Putamen (tissue), 1 donor: ENCODE measurements at regions not wholly inside any gene's neighbourhood (a gene's known extent, or its start where the extent isn't known, plus 50 kb on each side); places are given as distances from the start of the nearest gene placed in this dataset.

Experiments used
- DNase-seq: peaks from one replicate; pipeline ENCODE4 v3.0.0-alpha.2; 2016; ENCODE audit warnings: low spot score

DNA sequence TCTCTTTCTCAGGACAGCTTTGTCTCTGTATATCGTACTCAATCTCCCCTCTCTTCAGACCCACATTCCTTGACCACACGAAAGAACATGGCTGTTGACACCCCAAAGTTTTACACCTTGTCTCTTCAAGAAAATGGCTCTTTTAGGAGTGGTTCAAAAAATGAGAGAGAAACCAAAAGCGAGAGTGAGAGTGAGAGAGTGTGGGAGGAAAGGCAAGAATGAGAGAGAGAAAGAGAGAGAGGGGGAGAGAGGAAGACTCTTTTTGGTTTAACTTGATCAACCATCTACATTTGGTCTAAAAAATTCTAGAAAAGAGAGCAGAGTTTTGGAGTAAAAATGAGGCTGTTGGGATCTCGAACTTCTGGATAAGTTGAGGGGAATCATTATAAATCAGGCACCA is 581.8 kb upstream of the WWC1 start:
- DNase-seq: no peak

DNA sequence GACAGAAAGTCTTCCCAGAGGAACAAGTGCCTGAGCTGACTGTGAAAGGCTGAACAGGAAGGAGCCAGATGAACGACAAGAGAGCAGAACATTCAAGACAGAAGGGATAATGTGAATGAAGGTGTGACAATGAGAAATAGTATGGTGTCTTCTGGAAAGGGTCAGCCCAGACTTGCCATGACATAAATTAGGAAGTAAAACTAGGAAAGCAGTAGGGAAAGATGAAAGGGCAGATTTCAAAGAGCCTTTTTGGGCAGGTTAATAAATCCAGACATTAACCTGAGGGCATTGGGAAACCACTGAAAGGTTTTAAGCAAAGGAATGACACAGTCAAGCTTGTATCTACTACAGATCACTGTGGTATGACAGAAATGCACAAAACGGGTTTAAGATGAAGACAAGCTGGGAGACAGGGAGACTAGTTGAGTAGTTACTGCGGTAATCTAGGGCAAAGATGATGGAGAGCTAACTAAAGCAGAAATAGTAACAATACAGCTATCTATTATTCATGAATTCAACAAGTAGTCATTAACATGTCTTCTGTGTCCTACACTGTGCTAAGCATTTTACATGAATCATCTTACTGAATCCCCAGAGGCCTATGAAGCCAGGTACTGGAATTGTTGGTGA is 580.9 kb upstream of the WWC1 start:
- peak; percentile 20 for DNase-seq

DNA sequence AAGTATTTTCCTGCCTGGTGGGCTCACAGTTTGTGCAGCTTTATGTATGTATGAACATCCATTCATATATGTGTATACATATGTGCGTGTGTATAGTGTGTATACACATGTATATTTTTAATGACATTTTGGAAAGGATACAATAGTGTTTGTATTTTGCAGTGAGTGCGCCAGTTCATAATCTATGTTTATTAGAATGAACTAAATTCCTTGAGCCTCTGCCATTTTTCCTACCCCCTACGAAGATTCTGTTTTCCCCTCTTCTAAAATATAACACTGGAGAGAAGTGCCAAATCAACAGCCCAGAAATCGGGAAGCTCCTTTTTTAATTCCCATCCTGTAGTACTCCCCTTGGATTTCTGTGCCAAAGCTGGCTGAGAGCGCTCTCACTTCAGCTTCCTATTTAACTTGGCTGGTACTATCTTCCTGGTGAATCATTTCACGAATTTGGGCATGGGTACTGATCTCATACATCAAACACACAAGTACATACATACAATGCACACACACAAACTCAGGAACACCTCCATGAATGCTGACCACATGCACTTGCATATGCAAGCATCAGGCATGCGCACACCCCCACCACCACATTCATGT is 578.4 kb upstream of the WWC1 start:
- no peak for DNase-seq

DNA sequence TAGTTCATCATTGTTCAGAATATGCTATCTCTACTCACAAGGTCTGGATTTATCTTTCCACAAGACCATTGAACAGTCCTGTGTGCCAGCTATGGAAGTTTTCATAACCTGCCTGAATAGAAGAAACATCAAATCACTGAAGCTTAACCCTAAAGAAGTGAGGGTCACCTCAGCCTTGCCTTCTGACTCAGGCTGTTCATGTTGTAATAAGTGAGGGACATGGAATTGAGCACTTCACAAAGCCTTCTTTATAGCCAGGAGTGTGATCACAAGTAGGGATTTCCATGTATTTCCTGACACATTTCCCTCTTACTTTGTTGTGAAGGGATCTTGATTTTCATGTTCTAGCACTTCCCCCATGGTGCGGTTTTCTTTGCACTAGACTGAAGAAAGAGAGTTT is 577.5 kb upstream of the WWC1 start:
- DNase-seq: no peak

DNA sequence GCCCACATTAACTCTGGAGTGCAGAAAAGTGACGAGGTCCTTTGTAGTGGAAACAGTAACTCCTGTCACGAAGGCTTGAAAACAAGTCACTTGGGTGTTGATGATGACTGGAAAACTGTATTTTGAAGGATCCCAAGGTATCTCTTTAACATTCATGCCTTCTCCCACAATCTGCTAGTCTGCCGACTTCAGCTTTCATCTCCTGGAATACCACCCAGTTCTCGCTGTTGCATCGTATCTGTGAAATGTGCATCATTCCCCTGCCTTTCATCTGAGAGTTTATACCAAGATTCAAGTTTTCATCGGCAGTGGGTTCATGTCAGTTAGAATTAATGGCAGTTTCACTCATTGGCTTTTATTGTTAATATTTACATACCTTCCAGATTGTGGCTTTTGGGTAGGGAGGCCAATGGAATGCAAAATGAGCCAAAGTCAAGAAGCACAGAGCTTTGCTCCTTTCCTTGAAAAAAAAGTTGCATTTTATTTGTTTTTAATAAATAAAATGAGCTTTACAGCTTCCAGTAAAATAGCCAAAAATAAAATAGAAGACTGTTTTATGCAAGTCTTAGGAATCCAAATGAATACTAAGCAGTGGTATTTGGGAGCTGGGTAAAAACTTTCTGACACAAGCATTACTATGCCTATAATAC is 575.2 kb upstream of the WWC1 start:
- no peak for DNase-seq

DNA sequence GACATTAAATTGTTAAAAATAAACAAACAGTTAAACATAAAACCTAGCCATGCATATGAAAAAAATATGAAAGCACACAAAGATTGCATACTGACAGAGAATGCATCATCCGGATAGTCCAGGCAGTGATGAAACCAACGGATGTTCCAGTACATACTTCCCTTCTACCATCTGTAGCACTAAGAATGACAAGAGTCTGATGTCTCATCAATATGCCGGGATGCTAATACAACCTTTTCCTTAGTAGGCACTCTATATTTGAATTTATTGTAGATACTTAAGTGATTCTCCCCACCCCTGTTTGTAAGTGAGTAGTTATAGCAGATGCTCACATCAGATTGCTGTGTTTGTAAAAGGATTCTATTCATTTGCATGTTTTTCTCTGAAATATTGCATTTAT is 571.2 kb upstream of the WWC1 start:
- no peak for DNase-seq

DNA sequence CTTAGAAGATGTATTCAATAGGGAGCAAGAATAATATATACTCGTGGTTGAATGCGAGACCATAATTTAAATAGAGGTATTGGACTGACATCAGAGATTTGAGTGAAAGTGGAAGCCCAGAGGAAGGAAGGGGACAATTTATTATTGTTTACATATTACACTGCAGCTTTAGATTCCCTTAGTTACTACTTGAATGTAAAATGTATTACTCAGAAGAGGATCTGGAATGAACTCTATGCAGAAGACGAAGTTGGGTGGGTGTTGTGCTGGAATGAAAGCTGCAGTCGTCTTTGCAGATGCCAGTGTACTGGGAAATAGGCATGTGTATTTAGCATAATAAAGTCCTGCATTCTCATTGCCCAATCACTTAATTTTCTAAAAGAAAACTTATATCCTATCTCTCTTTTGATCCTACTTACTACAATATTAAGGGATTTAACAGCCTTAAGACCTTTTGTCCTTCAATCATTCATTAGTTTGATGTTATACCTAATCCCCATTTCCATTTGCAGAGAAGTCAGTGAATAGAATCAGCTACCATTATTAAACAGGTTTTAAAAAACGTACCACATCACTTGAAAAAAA is 570.7 kb upstream of the WWC1 start:
- DNase-seq: no peak

DNA sequence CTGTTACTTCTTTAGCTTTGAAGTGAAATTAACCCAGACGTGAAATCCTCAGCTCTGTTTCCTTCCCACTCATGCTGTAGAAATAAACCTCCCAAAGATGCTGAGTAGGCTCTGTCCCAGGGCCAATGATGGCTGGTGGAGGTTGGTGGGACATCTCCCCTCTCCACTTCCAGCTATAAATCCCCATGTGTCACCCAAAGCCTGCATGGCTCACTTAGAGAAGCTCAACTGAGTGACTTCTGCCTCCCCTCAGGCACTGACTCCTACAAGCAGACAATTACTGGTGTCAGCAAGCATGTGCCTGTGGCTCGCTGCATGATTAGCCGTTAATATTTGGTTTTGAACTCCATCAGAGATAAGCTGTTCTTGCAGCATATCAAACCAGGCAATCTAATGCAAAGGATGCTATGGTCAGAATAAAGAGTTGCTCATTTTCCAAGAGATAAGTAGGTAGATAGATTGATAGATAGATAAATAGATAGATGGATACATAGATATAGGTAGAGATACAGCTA is 569.5 kb upstream of the WWC1 start:
- DNase-seq: no peak

DNA sequence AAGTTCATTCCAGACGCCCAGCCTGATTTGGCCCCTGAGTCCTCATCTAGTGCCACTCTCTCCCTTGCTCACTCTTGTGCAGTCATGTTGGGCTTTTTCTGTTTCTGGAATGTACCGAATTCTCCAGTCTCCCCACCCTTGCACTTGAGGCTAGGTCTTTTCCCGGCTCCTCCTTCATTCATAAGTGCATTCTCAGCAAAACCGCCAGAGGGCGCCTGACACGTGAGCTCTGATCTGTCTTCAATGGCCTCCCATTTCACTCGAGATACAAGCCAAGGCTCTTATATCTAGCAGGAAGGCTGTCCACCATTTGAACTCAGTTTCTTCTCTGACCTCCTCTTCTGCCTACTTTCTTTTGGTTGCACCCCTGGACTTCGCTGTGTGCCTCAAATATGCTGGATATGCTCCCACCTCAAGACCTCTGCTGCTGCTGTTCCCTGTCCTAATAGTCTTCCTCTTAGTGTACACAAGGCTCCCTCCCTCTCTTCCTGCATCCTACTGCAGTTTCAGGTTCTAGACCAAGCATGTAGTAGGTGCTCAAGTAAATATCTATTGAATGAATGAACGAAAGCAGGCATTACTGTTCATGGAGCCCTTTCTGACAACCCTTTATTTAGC is 568.1 kb upstream of the WWC1 start:
- peak; percentile 67 for DNase-seq

DNA sequence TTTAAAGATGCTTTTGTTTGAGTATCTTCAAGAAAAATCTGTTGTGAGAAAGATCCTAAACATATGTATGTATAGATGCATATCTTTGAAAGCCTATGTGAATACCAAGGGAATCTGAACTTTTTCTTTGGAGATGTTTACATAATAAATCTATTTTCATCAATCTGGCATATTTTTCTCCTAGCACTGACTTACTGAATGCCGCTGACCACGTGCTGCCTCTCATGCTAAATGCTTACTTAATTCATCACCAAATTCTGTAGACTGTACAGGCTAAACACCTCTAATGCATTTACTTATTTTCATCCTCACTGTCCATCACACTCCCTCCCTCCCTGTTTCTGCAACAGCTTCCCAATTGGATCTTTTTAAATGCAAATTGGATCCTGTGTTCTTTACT is 566.2 kb upstream of the WWC1 start:
- no peak for DNase-seq

DNA sequence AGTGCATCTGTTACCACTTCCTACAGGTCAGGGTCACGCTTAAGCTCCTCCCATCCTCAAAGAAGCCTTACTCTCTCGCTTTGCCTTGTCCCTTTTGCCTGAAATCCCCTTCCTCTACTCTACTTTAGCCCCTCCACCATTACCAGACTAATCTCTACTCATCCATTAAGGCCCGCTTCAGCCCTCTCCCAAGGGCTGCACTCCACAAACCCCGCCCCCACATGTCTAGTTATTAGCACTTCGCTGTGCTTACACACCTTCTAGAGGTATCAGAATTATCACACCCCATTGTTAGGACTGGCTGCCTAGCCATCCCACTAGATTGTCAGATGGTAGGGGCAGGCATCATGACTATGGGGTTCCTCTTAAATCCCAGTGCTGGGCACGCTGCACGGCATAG is 565.7 kb upstream of the WWC1 start:
- DNase-seq: no peak

DNA sequence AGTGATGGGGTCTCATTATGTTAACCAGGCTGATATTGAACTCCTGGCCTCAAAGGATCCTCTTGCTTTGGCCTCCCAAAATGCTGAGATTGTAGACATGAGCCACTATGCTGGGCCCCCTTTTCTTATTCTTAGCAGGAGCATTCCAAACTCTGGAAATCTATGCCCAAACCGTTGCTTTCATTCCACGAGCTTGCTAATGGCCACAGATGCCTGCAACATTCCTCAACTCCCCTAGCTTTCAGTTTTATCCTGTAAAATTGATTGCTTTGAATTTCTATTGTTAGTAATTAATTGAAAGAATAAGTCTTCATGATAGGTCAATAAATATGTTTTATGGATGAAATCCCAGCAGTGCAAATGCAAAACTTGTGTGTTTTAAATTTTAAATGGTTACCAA is 564.8 kb upstream of the WWC1 start:
- no peak for DNase-seq

DNA sequence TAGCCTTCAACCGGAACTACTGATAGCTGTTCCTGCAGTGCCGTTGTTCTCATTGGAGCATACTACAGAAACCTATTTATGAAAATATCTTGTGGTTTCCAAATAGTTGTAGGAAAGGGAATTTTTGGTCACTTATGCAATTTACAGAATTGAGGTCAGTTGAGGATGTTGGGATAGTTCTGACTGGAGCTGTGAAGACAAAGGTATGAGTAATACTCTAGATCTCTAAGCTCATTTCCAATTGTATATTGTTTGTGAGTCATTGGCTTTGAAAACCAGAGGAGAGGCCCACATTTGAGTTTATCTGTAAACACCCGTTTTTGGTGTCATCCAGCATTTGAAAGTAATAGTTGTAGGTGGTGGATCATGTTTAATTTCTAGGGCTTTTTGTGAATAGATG is 561.3 kb upstream of the WWC1 start:
- DNase-seq: no peak

DNA sequence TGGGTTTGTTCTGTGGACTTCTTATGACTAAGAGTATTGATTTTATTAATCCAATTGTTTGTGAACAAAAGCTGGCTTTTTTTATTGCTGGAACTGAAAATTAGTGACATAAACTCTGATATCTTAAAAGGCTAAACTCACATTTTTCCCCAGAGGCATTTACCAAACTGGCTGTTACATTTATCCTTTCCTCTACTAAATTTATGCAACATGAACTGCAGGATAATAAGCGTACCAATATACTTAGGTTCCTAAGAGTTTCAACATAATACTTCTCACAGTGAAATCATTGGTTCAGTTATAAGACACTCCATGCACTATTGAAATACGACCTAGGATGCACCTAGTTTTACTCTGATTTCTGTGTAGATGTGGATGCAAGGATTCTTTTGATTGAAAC is 560.8 kb upstream of the WWC1 start:
- DNase-seq: no peak

DNA sequence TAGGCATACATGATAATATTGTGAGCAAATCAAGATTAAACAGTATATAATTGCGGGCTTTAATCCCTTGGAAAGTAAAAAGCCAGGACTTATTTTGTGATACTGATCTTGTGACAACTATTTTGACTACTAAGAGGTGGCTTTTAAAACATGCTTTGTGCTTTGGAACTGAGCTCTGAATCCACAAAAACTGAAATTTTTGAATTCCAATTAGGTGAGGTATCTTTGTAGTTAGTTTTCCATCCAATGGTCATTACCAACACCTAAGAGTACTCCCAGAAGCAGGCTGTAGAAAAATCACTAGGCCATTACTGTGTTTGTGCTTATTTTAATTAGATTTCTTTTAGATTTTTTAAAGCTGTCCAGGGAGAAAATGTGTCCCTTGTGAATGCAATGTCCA is 559.5 kb upstream of the WWC1 start:
- no peak for DNase-seq

DNA sequence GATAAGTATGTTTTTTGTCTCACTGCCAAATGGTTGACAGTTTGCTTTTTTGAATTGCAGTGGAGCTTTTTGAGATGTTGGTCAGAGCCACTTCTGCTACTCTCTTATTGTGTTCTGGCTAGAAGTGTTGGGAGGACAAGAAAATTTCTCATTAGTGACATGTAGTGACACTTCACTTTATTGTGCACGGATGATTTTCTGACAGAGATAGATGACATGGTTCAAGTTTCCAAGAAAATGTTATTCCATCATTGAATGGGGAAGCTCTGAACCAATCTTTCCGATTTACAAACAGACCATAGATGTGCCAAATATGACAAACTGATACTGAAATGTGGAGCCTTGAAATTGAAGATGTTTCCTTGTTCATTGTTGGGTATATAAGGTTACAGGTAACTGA is 558.9 kb upstream of the WWC1 start:
- DNase-seq: no peak

DNA sequence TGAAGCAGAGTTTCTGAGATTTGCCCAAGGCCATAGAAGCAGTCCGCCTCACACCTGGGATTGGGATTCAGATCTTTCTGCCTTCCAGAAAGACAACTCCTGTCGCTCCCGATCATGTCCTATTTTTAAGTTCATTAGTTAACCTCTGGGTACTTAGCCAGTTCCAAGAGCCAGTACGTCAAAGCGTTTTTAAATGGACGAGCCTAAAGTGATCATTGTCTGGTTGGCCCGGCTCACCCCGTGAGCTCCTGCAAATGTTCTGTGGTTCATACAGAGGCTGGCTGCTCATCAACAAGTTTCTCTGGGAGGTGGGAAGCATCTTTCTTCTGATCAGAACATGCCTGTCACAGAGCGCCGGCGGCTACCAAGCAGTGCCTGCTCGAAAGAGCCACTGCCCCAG is 554.5 kb upstream of the WWC1 start:
- no peak for DNase-seq

DNA sequence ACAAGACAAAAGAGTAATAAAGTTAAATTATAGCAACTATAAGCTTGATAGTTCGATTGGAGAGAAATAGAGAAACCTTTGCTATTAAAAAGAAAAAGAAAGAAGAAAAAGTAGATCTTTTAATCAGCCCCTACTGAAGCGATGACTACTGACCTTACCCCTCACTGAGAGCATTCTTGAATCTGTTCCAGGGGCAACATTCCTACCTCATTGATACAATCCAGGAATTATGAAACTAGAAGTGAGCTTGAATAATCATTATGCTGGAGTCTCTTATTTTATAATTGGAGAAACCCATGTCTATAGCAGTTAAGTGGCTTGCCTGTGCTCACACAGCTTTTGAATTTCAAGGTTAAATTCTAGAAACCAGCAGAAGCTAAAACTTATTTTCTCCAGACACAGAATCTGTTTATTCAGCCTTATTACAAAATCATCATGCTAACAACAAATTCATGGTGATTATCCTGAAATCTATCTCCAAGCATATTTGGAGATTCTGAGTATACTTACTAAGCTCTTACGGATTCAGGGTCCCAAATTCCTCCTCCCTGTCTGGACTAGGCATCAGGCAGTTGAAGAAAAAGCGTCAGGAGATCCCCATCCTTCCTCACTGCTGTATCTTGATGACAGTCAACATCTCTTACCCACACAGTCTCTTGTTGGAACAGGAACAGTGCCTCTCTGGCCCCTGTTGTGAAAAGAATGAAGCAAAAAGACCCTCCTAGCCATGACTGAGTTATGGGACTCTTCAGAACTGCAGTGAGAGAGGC is 547.6 kb upstream of the WWC1 start:
- no peak for DNase-seq

DNA sequence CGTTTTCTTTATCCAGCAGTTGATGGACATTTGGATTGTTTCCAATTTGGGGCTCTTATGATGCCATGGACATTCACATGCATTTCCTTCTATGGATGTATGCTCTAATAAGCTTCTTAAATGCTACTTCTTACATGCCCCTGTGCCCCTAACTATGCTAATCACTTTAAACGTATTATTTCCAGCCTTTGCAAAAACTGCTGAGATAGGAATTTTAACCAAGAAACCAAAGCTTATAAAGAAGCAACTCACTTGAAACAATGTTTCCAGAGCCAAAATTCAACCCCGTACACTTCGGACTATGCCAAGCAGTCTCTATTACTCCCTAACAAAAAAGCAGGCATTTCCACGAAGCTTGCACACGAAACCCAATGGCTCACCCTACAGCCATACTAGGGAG is 545.6 kb upstream of the WWC1 start:
- no peak for DNase-seq

DNA sequence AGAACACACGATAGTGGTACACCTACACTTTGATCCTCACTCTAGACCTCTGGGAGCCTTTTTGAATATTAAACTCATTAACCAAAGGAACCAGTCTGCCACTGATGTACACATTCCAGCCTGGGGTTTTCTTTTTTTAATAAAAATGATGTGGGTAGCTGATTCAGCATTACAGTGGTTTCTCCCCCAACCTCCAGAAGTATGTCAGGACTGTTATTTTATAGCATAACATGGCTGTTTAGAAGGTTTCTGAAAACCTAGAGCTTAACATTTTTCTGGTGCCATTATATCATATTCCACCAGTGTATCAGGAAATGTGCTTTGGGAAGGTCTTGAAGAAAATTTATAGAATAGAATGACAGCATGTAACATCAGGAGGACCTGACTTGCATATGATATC is 540.9 kb upstream of the WWC1 start:
- no peak for DNase-seq

DNA sequence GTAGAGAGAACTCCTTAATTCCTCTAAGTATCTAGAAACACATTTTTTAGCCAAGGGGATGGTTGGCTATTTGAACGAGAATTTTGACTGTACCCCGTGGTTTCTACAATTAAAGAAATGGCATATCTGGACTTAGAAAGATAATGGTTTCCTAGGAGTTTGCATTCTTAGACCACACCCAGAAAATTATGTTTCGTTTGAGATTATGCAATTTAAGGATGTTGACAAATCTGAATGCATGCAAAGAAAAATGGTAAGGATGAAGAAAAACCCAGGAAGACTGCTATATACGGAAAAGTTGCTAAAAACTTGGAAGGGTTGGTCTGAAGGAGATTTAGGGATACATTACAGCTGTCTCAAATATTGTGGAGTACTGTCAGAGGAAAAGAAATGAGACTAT is 538.5 kb upstream of the WWC1 start:
- DNase-seq: no peak
